DOHH2 (cell line): ENCODE measurements at regions not wholly inside any gene's neighbourhood (a gene's known extent, or its start where the extent isn't known, plus 50 kb on each side); places are given as distances from the start of the nearest gene placed in this dataset.

Experiments used
- H3F3A ChIP-seq: fragments of 200-600 bp; sonication (generic), shearing (Covaris generic); 2 replicates; pipeline ENCODE4 v1.6.0; 2016; ENCODE audit warnings: antibody characterized with exemption, mild to moderate bottlenecking; ENCODE audit not compliant: control insufficient read depth, insufficient read depth
- H3K27ac ChIP-seq: fragments of 200-600 bp; sonication (generic); 2 replicates; pipeline ENCODE4 v1.5.1; 2014; ENCODE audit warnings: low read depth, mild to moderate bottlenecking, low read length, moderate library complexity
- H3K27me3 ChIP-seq: fragments of 200-600 bp; sonication (generic); 2 replicates; pipeline ENCODE4 v1.6.1; 2014; ENCODE audit warnings: mild to moderate bottlenecking, low read length, mixed read lengths; ENCODE audit not compliant: control insufficient read depth
- H3K36me3 ChIP-seq: fragments of 200-600 bp; sonication (generic); 2 replicates; pipeline ENCODE4 v1.6.1; 2014; ENCODE audit warnings: mild to moderate bottlenecking, low read length, moderate library complexity, mixed read lengths; ENCODE audit not compliant: control insufficient read depth
- H3K4me1 ChIP-seq: fragments of 200-600 bp; sonication (generic); 2 replicates; pipeline ENCODE4 v1.6.1; 2014; ENCODE audit warnings: mild to moderate bottlenecking, low read length, mixed read lengths; ENCODE audit not compliant: control insufficient read depth
- H3K4me2 ChIP-seq: fragments of 200-600 bp; sonication (generic); 2 replicates; pipeline ENCODE4 v1.6.0; 2014; ENCODE audit warnings: mild to moderate bottlenecking, low read length, moderate library complexity
- H3K4me3 ChIP-seq: fragments of 200-600 bp; sonication (generic); 2 replicates; pipeline ENCODE4 v1.5.1; 2014; ENCODE audit warnings: mild to moderate bottlenecking, low read length, mixed read lengths
- H3K79me2 ChIP-seq: fragments of 200-600 bp; sonication (generic); 2 replicates; pipeline ENCODE4 v1.6.1; 2014; ENCODE audit warnings: mild to moderate bottlenecking, low read length, mixed read lengths; ENCODE audit not compliant: control insufficient read depth
- H3K9me2 ChIP-seq: fragments of 200-600 bp; sonication (generic); replicated peaks from 2 replicates; pipeline ENCODE4 v1.6.1; 2014; ENCODE audit warnings: mild to moderate bottlenecking, low read length, mixed read lengths; ENCODE audit not compliant: control insufficient read depth
- H3K9me3 ChIP-seq: fragments of 200-600 bp; sonication (generic); 2 replicates; pipeline ENCODE4 v1.6.1; 2014; ENCODE audit warnings: antibody characterized with exemption, low read length, mixed read lengths; ENCODE audit not compliant: control insufficient read depth, insufficient read depth
- H4K20me1 ChIP-seq: fragments of 200-600 bp; sonication (generic); 2 replicates; pipeline ENCODE4 v1.6.0; 2014; ENCODE audit warnings: low read depth, mild to moderate bottlenecking, antibody characterized with exemption, low read length, moderate library complexity; ENCODE audit not compliant: control insufficient read depth, insufficient read depth
- CTCF ChIP-seq: fragments of 200-600 bp; sonication (generic); IDR thresholded peaks from one replicate; pipeline ENCODE4 v1.5.1; 2014; ENCODE audit warnings: antibody characterized with exemption, mild to moderate bottlenecking, low read depth, low read length; ENCODE audit not compliant: poor library complexity, severe bottlenecking
- EZH2phosphoT487 ChIP-seq: fragments of 200-600 bp; sonication (generic); IDR thresholded peaks from 2 replicates; pipeline ENCODE4 v1.6.1; 2017; ENCODE audit warnings: borderline replicate concordance, mild to moderate bottlenecking, antibody characterized with exemption, low read length, moderate library complexity, mixed read lengths

- Histone ChIP-seq H3K9me3 (no peaks in the 10 kb centered on the region), H3K9me2 (no peaks in the 10 kb centered on the region), H3K4me1 (no peaks in the 10 kb centered on the region), H3K27ac (no peak overlapping the region), H3K27me3 (no peaks in the 10 kb centered on the region), H3K4me3 (no peak overlapping the region), H3K36me3 (no peaks in the 10 kb centered on the region), H3K4me2 (no peak overlapping the region), H3F3A (no peaks in the 10 kb centered on the region), H3K79me2 (no peaks in the 10 kb centered on the region), H4K20me1 (no peaks in the 10 kb centered on the region)
- TF ChIP-seq EZH2phosphoT487 (no peak), CTCF (no peak)
Measured at GRCh38 chr2:16308816-16309215, 356.8 kb downstream of the CYRIA start.

GRCh38 chr2:16304876-16305590 is 360.6 kb downstream of the CYRIA start:
- Histone ChIP-seq H3K4me1 (no peaks in the 10 kb centered on the region), H3K9me3 (no peaks in the 10 kb centered on the region), H3K79me2 (no peaks in the 10 kb centered on the region), H3K27me3 (no peaks in the 10 kb centered on the region), H3K9me2 (no peaks in the 10 kb centered on the region), H3K36me3 (no peaks in the 10 kb centered on the region), H3F3A (no peaks in the 10 kb centered on the region), H3K27ac (no peak overlapping the region), H3K4me3 (no peak overlapping the region), H4K20me1 (no peaks in the 10 kb centered on the region), H3K4me2 (no peak overlapping the region)
- TF ChIP-seq EZH2phosphoT487 = no peak
- no peak for TF ChIP-seq CTCF

GRCh38 chr2:16303761-16304160 is 361.9 kb downstream of the CYRIA start:
- H3K27me3 ChIP-seq = 0 out of 2 replicates have a peak, but pooled peaks cover 2% of the 10 kb centered on the region
- H3K9me3 ChIP-seq = no peaks in the 10 kb centered on the region
- H3K4me3 ChIP-seq = no peak overlapping the region
- no peak overlapping the region for H3K27ac ChIP-seq
- no peaks in the 10 kb centered on the region for H3K36me3 ChIP-seq
- H4K20me1 ChIP-seq = no peaks in the 10 kb centered on the region
- H3K4me2 ChIP-seq = no peak overlapping the region
- H3K4me1 ChIP-seq = no peaks in the 10 kb centered on the region
- TF ChIP-seq CTCF = no peak
- no peak for TF ChIP-seq EZH2phosphoT487
- H3F3A ChIP-seq = no peaks in the 10 kb centered on the region
- H3K9me2 ChIP-seq = no peaks in the 10 kb centered on the region
- H3K79me2 ChIP-seq = no peaks in the 10 kb centered on the region

GRCh38 chr2:16303273-16303577 is 362.4 kb downstream of the CYRIA start:
- no peak overlapping the region for H3K4me3 ChIP-seq
- no peak overlapping the region for H3K4me2 ChIP-seq
- TF ChIP-seq CTCF (no peak), EZH2phosphoT487 (no peak)
- H3F3A ChIP-seq = no peaks in the 10 kb centered on the region
- H3K27me3 ChIP-seq = 0 out of 2 replicates have a peak, but pooled peaks cover 2% of the 10 kb centered on the region
- no peak overlapping the region for H3K27ac ChIP-seq
- no peaks in the 10 kb centered on the region for H3K4me1 ChIP-seq
- H4K20me1 ChIP-seq = no peaks in the 10 kb centered on the region
- no peaks in the 10 kb centered on the region for H3K79me2 ChIP-seq
- H3K9me3 ChIP-seq = no peaks in the 10 kb centered on the region
- no peaks in the 10 kb centered on the region for H3K9me2 ChIP-seq
- H3K36me3 ChIP-seq = no peaks in the 10 kb centered on the region
